Natural killer cell (primary cell): ENCODE measurements at regions not wholly inside any gene's neighbourhood (a gene's known extent, or its start where the extent isn't known, plus 50 kb on each side); places are given as distances from the start of the nearest gene placed in this dataset.

Experiments
- ATAC-seq, 3 donors: fragments of 150-1000 bp in 2 of 3; fragments of 200-7000 bp in 1 of 3; cut with Tn5 transposase; 1 replicate in 1 of 3; 2 replicates in 2 of 3; pipeline ENCODE4 v1.10.0; 2021; ENCODE audit warnings: mild to moderate bottlenecking in 2 of 3, moderate library complexity in 2 of 3
- DNase-seq, 2 donors: peaks; one replicate each; pipeline versions ENCODE4 v3.0.0 to v3.0.0-alpha.2; 2013 to 2021; ENCODE audit warnings: mixed read lengths in 1 of 2
- H3K27ac ChIP-seq: one replicate; pipeline ENCODE4 v1.5.1; 2013; ENCODE audit warnings: mild to moderate bottlenecking, low read length
- H3K27me3 ChIP-seq: one replicate; pipeline ENCODE4 v1.6.1; 2013; ENCODE audit warnings: low read length; ENCODE audit not compliant: control insufficient read depth, insufficient read depth
- H3K36me3 ChIP-seq: one replicate; pipeline ENCODE4 v1.6.1; 2013; ENCODE audit warnings: low read length; ENCODE audit not compliant: control insufficient read depth, insufficient read depth
- H3K4me1 ChIP-seq: one replicate; pipeline ENCODE4 v1.6.1; 2013; ENCODE audit warnings: low read length; ENCODE audit not compliant: control insufficient read depth, insufficient read depth
- H3K4me3 ChIP-seq: one replicate; pipeline ENCODE4 v1.5.1; 2013; ENCODE audit warnings: low read length
- H3K9me3 ChIP-seq: one replicate; pipeline ENCODE4 v1.6.1; 2013; ENCODE audit warnings: low read length; ENCODE audit not compliant: control insufficient read depth, insufficient read depth
- H3K27ac Mint-ChIP-seq, 2 donors: one replicate each; pipeline ENCODE4 v1.8.0; 2022; ENCODE audit warnings: mild to moderate bottlenecking in 2 of 2, mixed read lengths in 2 of 2, moderate library complexity in 1 of 2
- H3K27me3 Mint-ChIP-seq, 2 donors: one replicate each; pipeline ENCODE4 v1.8.0; 2022; ENCODE audit warnings: low read depth in 2 of 2, mixed read lengths in 2 of 2
- H3K36me3 Mint-ChIP-seq: one replicate; pipeline ENCODE4 v1.8.0; 2022; ENCODE audit warnings: mixed read lengths
- H3K4me1 Mint-ChIP-seq, 2 donors: one replicate each; pipeline ENCODE4 v1.8.0; 2022; ENCODE audit warnings: mixed read lengths in 2 of 2
- H3K4me3 Mint-ChIP-seq: one replicate; pipeline ENCODE4 v1.8.0; 2022; ENCODE audit warnings: mild to moderate bottlenecking, moderate library complexity, mixed read lengths
- H3K9me3 Mint-ChIP-seq, 2 donors: one replicate each; pipeline ENCODE4 v1.8.0; 2022; ENCODE audit warnings: mixed read lengths in 2 of 2
- CTCF ChIP-seq: fragments of 200-600 bp; IDR thresholded peaks from one replicate; pipeline ENCODE4 v1.8.0; 2022; ENCODE audit warnings: antibody characterized with exemption
- WGBS: methylation state at CpG from one replicate; pipeline ENCODE4 v1.1.7; 2013; ENCODE audit warnings: missing lambda C conversion rate; ENCODE audit not compliant: insufficient coverage; 5-methylcytosine and 5-hydroxymethylcytosine counted together
- intact Hi-C: fragments of 100-400 bp; cut with micrococcal nuclease; formaldehyde crosslinking; loops from one replicate; pipeline ENCODE4 v1.14.2; 2022

GRCh38 chr6:163922562-163922961 is 508.0 kb downstream of the QKI start:
- TF ChIP-seq CTCF: no peak
- no peak for DNase-seq
- ATAC-seq: no peak
- H3K27ac ChIP-seq: no peak overlapping the region
- Mint-ChIP-seq H3K36me3 (no peaks in the 10 kb centered on the region), H3K27ac (no peak overlapping the region), H3K4me3 (no peak overlapping the region), H3K4me1 (no peaks in the 10 kb centered on the region), H3K27me3 (peaks cover 8 to 22% of the 10 kb centered on the region in 2 donors), H3K9me3 (no peaks in the 10 kb centered on the region)
- H3K9me3 ChIP-seq: no peaks in the 10 kb centered on the region
- no peak overlapping the region for H3K4me3 ChIP-seq
- no peaks in the 10 kb centered on the region for H3K27me3 ChIP-seq
- WGBS: 94% methylated on average over 3 of the region's 4 CpGs
- H3K36me3 ChIP-seq: no peaks in the 10 kb centered on the region
- H3K4me1 ChIP-seq: no peaks in the 10 kb centered on the region
- intact Hi-C loops: no loop called here

- WGBS: 89% methylated on average over 8 of the region's 8 CpGs
- no peak for TF ChIP-seq CTCF
- no peaks in the 10 kb centered on the region for H3K4me1 Mint-ChIP-seq
- intact Hi-C loops: no loop called here
- ATAC-seq: no peak
- H3K27me3 ChIP-seq: no peaks in the 10 kb centered on the region
- no peak overlapping the region for H3K27ac ChIP-seq
- H3K27ac Mint-ChIP-seq: no peak overlapping the region
- no peaks in the 10 kb centered on the region for H3K9me3 ChIP-seq
- H3K4me3 Mint-ChIP-seq: no peak overlapping the region
- H3K9me3 Mint-ChIP-seq: no peaks in the 10 kb centered on the region
- no peaks in the 10 kb centered on the region for H3K36me3 Mint-ChIP-seq
- no peaks in the 10 kb centered on the region for H3K36me3 ChIP-seq
- H3K4me3 ChIP-seq: no peak overlapping the region
- H3K27me3 Mint-ChIP-seq: peaks cover 11 to 34% of the 10 kb centered on the region in 2 donors
- DNase-seq: no peak
- H3K4me1 ChIP-seq: no peaks in the 10 kb centered on the region
These were observed 505.1 kb downstream of the QKI start for GRCh38 chr6:163919652-163920051.

- H3K36me3 Mint-ChIP-seq: no peaks in the 10 kb centered on the region
- Histone ChIP-seq H3K27ac (no peak overlapping the region), H3K4me3 (no peak overlapping the region), H3K36me3 (no peaks in the 10 kb centered on the region), H3K4me1 (no peaks in the 10 kb centered on the region), H3K9me3 (no peaks in the 10 kb centered on the region), H3K27me3 (no peaks in the 10 kb centered on the region)
- no peak for DNase-seq
- no peaks in the 10 kb centered on the region for H3K9me3 Mint-ChIP-seq
- no peak for ATAC-seq
- H3K27me3 Mint-ChIP-seq: peaks cover 11 to 51% of the 10 kb centered on the region in 2 donors
- no peak overlapping the region for H3K27ac Mint-ChIP-seq
- H3K4me1 Mint-ChIP-seq: no peaks in the 10 kb centered on the region
- 88% methylated on average over 5 of the region's 6 CpGs for WGBS
- TF ChIP-seq CTCF: no peak
- intact Hi-C loops: no loop called here
- H3K4me3 Mint-ChIP-seq: no peak overlapping the region
These were observed 502.0 kb downstream of the QKI start for GRCh38 chr6:163916315-163917081.

GRCh38 chr6:163915131-163915530 is 500.6 kb downstream of the QKI start:
- TF ChIP-seq CTCF: no peak
- DNase-seq (no peak), ATAC-seq (no peak)
- Histone ChIP-seq H3K9me3 (no peaks in the 10 kb centered on the region), H3K4me3 (no peak overlapping the region), H3K4me1 (no peaks in the 10 kb centered on the region), H3K27ac (no peak overlapping the region), H3K27me3 (no peaks in the 10 kb centered on the region), H3K36me3 (no peaks in the 10 kb centered on the region)
- Mint-ChIP-seq H3K9me3 (no peaks in the 10 kb centered on the region), H3K36me3 (no peaks in the 10 kb centered on the region), H3K4me3 (no peak overlapping the region), H3K27ac (no peak overlapping the region), H3K27me3 (peaks cover 17 to 57% of the 10 kb centered on the region in 2 donors), H3K4me1 (no peaks in the 10 kb centered on the region)
- intact Hi-C loops: no loop called here
- 89% methylated on average over 8 of the region's 8 CpGs for WGBS
